Cardiac muscle cell (in vitro differentiated cells and primary cell): ENCODE measurements at regions not wholly inside any gene's neighbourhood (a gene's known extent, or its start where the extent isn't known, plus 50 kb on each side); places are given as distances from the start of the nearest gene placed in this dataset.
A peak's percentile ranks its signal among the peaks of the same experiment; 100 is the strongest.

ENCODE experiments used
- DNase-seq, 2 donors: peaks; one replicate each; pipeline versions ENCODE4 v3.0.0 to v3.0.0-alpha.2; 2010 to 2017; ENCODE audit warnings: low read depth in 1 of 2, low spot score in 1 of 2
- H3K27ac ChIP-seq: fragments of 200-600 bp; sonication (generic); 2 replicates; pipeline ENCODE4 v1.5.1; 2016
- H3K27me3 ChIP-seq: fragments of 200-600 bp; sonication (generic); 2 replicates; pipeline ENCODE4 v1.6.0; 2016; ENCODE audit warnings: control low read depth
- H3K36me3 ChIP-seq: fragments of 200-600 bp; sonication (generic); 2 replicates; pipeline ENCODE4 v1.5.1; 2016; ENCODE audit warnings: control low read depth
- H3K4me1 ChIP-seq: fragments of 200-600 bp; sonication (generic); 2 replicates; pipeline ENCODE4 v1.8.1; 2017; ENCODE audit warnings: low read depth, mild to moderate bottlenecking, mixed run types
- H3K4me3 ChIP-seq: fragments of 200-600 bp; sonication (generic); 2 replicates; pipeline ENCODE4 v1.5.1; 2016; ENCODE audit warnings: mild to moderate bottlenecking
- H3K9me3 ChIP-seq: fragments of 200-600 bp; sonication (generic); 2 replicates; pipeline ENCODE4 v1.5.1; 2017; ENCODE audit warnings: low read depth, mild to moderate bottlenecking, control low read depth
- CTCF ChIP-seq: IDR thresholded peaks from 2 replicates; pipeline ENCODE4 v1.5.1; 2012; ENCODE audit warnings: low read depth, mild to moderate bottlenecking, low read length

DNA sequence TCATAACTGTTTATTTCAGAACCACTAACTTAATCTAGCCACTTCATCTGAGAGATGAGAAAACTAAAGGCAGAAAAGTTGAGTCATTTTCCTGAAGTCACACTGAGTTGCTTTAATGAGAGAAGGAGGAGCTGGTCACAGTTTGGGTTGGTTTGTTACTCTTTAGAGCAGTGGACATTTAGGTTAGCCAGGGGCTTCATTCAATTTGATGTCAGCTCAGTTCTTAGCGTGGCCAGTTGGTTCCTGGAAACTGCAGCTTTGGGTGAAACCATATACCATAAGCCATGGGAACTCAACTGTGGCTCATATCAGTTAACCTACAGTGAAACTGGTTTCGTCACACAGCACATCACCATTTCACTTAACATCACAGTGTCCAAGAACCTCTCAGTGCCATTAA lies 59.2 kb upstream of the ADORA2B start:
- no peak overlapping the region for H3K27ac ChIP-seq
- H3K4me1 ChIP-seq: no peaks in the 10 kb centered on the region
- TF ChIP-seq CTCF: no peak
- no peaks in the 10 kb centered on the region for H3K9me3 ChIP-seq
- H3K36me3 ChIP-seq: no peaks in the 10 kb centered on the region
- no peak overlapping the region for H3K4me3 ChIP-seq
- DNase-seq: peak in 1 of 2 donors; percentile 39
- no peaks in the 10 kb centered on the region for H3K27me3 ChIP-seq

GRCh38 chr17:15886221-15886620 lies 58.7 kb upstream of the ADORA2B start:
- no peak for DNase-seq
- Histone ChIP-seq H3K36me3 (no peaks in the 10 kb centered on the region), H3K4me3 (no peak overlapping the region)

GRCh38 chr17:15886804-15887203 lies 58.1 kb upstream of the ADORA2B start:
- H3K27me3 ChIP-seq: no peaks in the 10 kb centered on the region
- DNase-seq: no peak

More at GRCh38 chr17:15886221-15886620, 58.7 kb upstream of the ADORA2B start:
- no peaks in the 10 kb centered on the region for H3K27me3 ChIP-seq
- no peaks in the 10 kb centered on the region for H3K4me1 ChIP-seq
- no peak overlapping the region for H3K27ac ChIP-seq
- H3K9me3 ChIP-seq: no peaks in the 10 kb centered on the region
- no peak for TF ChIP-seq CTCF

DNA sequence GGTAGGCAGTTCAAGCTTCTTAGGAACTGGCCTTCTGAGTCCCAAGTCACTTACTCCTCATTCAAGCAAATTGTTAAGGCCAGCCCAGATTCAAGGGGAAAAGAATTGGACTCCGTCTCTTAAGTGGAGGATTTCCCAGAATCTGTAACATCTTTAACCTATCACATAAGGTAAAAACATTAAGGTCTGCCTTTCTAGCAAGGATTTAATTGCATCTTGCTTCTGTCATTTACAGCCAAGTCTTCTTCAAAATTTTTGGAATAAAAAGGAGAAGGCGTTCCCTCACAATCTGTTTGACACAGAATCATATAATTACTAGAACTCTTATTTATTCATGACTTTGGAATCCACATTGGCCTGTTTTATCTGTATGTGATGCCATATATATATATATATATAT lies 56.5 kb upstream of the ADORA2B start:
- peaks cover 10% of the 10 kb centered on the region for H3K4me1 ChIP-seq
- no peaks in the 10 kb centered on the region for H3K27me3 ChIP-seq
- no peaks in the 10 kb centered on the region for H3K36me3 ChIP-seq
- H3K4me3 ChIP-seq: no peak overlapping the region
- DNase-seq: no peak
- no peak for TF ChIP-seq CTCF
- no peak overlapping the region for H3K27ac ChIP-seq
- H3K9me3 ChIP-seq: no peaks in the 10 kb centered on the region

More at GRCh38 chr17:15886804-15887203, 58.1 kb upstream of the ADORA2B start:
- TF ChIP-seq CTCF: no peak
- no peaks in the 10 kb centered on the region for H3K9me3 ChIP-seq
- H3K27ac ChIP-seq: no peak overlapping the region
- no peaks in the 10 kb centered on the region for H3K36me3 ChIP-seq
- H3K4me1 ChIP-seq: no peaks in the 10 kb centered on the region
- no peak overlapping the region for H3K4me3 ChIP-seq

DNA sequence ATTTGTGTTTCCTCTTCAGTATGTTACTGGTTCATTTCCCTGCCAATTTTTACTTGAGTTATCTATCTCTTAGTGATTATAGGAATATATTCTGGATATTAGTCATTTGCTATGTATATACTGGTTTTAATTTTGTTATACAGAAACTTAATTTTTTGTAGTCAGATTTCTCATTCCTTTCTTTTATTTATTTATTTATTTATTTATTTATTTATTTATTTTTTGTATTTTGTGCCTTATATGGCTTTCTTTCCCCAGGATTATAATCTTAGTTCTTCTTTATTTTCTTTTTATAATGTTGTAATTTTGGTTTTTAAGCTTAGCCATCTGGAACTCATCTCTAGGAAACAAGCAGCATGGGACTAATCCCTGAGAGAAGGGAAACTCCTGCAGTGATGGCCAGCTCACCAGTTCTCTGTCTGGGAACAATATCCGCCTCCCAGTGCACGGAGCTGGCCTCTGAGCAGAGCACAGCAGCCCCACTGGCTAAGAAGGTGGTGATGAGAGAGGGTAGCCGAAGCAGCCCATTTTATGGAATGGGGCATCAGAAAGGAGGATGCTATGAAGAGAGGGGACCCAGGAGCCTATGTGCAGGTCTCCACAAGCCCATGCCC lies 54.5 kb upstream of the ADORA2B start:
- no peak for TF ChIP-seq CTCF
- Histone ChIP-seq H3K4me1 (peaks cover 16% of the 10 kb centered on the region), H3K36me3 (no peaks in the 10 kb centered on the region), H3K27me3 (no peaks in the 10 kb centered on the region), H3K27ac (no peak overlapping the region), H3K9me3 (no peaks in the 10 kb centered on the region), H3K4me3 (no peak overlapping the region)
- DNase-seq: no peak
